ENCODE measurements at regions not wholly inside any gene's neighbourhood (a gene's known extent, or its start where the extent isn't known, plus 50 kb on each side); places are given as distances from the start of the nearest gene placed in this dataset.

GRCh38 chr5:58354827-58355226, 105.1 kb downstream of the PLK2 start:
- DNase-seq (ENCODE audit: extremely low spot score): no peak
- no peak for TF ChIP-seq ARNT (IDR thresholded peaks at IDR 0.05)
- no peak for TF ChIP-seq FOXA1 (IDR thresholded peaks at IDR 0.05)
- no peak for TF ChIP-seq CTBP1 (IDR thresholded peaks at IDR 0.05; ENCODE audit: borderline replicate concordance)
- no peak for TF ChIP-seq FOXK2 (IDR thresholded peaks at IDR 0.05)
- no peak for TF ChIP-seq FOXM1 (IDR thresholded peaks at IDR 0.05; ENCODE audit: borderline replicate concordance)
- no peak for TF ChIP-seq HDGF (IDR thresholded peaks at IDR 0.05; ENCODE audit: borderline replicate concordance)
- ChIA-PET POLR2A (no interaction called here), CTCF (no interaction called here)

GRCh38 chr5:58353992-58354391, 105.9 kb downstream of the PLK2 start:
- no peak for DNase-seq (ENCODE audit: extremely low spot score)
- TF ChIP-seq NFRKB (IDR thresholded peaks at IDR 0.05) (no peak), FOXA1 (IDR thresholded peaks at IDR 0.05) (no peak), BHLHE40 (IDR thresholded peaks at IDR 0.05; ENCODE audit: borderline replicate concordance) (no peak), ELF4 (IDR thresholded peaks at IDR 0.05) (no peak), TARDBP (IDR thresholded peaks at IDR 0.05) (no peak), LEF1 (IDR thresholded peaks at IDR 0.05; ENCODE audit: borderline replicate concordance) (no peak), SUZ12 (IDR thresholded peaks at IDR 0.05) (no peak), PKNOX1 (IDR thresholded peaks at IDR 0.05) (no peak), ARNT (IDR thresholded peaks at IDR 0.05) (no peak), L3MBTL2 (conservative IDR thresholded peaks at IDR 0.05) (no peak), FOXM1 (IDR thresholded peaks at IDR 0.05; ENCODE audit: borderline replicate concordance) (no peak), HDGF (IDR thresholded peaks at IDR 0.05; ENCODE audit: borderline replicate concordance) (no peak), FOXK2 (IDR thresholded peaks at IDR 0.05) (no peak)
- CTCF ChIA-PET: no interaction called here
- POLR2A ChIA-PET: no interaction called here

- DNase-seq (ENCODE audit: extremely low spot score): no peak
- POLR2A ChIA-PET: no interaction called here
- TF ChIP-seq FOXK2 (IDR thresholded peaks at IDR 0.05) (no peak), ZNF384 (IDR thresholded peaks at IDR 0.05) (no peak), ARNT (IDR thresholded peaks at IDR 0.05) (no peak), BHLHE40 (IDR thresholded peaks at IDR 0.05; ENCODE audit: borderline replicate concordance) (no peak)
- CTCF ChIA-PET: no interaction called here
Measured at GRCh38 chr5:58351190-58351589, 108.7 kb downstream of the PLK2 start.

GRCh38 chr5:58348996-58349728, 110.7 kb downstream of the PLK2 start:
- TF ChIP-seq ZNF384 (IDR thresholded peaks at IDR 0.05) (no peak), FOXA1 (IDR thresholded peaks at IDR 0.05) (no peak), ELF4 (IDR thresholded peaks at IDR 0.05) (no peak), L3MBTL2 (conservative IDR thresholded peaks at IDR 0.05) (no peak)
- no peak for DNase-seq (ENCODE audit: extremely low spot score)
- ChIA-PET CTCF (no interaction called here), POLR2A (no interaction called here)

GRCh38 chr5:58346041-58346440, 113.8 kb downstream of the PLK2 start:
- POLR2A ChIA-PET: no interaction called here
- TF ChIP-seq NFRKB (IDR thresholded peaks at IDR 0.05) (no peak), TARDBP (IDR thresholded peaks at IDR 0.05) (no peak), FOXK2 (IDR thresholded peaks at IDR 0.05) (no peak), BHLHE40 (IDR thresholded peaks at IDR 0.05; ENCODE audit: borderline replicate concordance) (no peak), SUZ12 (IDR thresholded peaks at IDR 0.05) (no peak), CTBP1 (IDR thresholded peaks at IDR 0.05; ENCODE audit: borderline replicate concordance) (no peak), ARNT (IDR thresholded peaks at IDR 0.05) (no peak), L3MBTL2 (conservative IDR thresholded peaks at IDR 0.05) (no peak)
- CTCF ChIA-PET: no interaction called here
- no peak for DNase-seq (ENCODE audit: extremely low spot score)

GRCh38 chr5:58341476-58341875, 118.4 kb downstream of the PLK2 start:
- ChIA-PET CTCF (no interaction called here), POLR2A (no interaction called here)
- DNase-seq (ENCODE audit: extremely low spot score): no peak
- TF ChIP-seq LEF1 (IDR thresholded peaks at IDR 0.05; ENCODE audit: borderline replicate concordance): no peak
- no peak for TF ChIP-seq SUZ12 (IDR thresholded peaks at IDR 0.05)
- TF ChIP-seq PKNOX1 (IDR thresholded peaks at IDR 0.05): no peak
- TF ChIP-seq TARDBP (IDR thresholded peaks at IDR 0.05): no peak
- TF ChIP-seq HDGF (IDR thresholded peaks at IDR 0.05; ENCODE audit: borderline replicate concordance): no peak
- TF ChIP-seq FOXM1 (IDR thresholded peaks at IDR 0.05; ENCODE audit: borderline replicate concordance): no peak
- no peak for TF ChIP-seq BHLHE40 (IDR thresholded peaks at IDR 0.05; ENCODE audit: borderline replicate concordance)
- no peak for TF ChIP-seq FOXA1 (IDR thresholded peaks at IDR 0.05)
- TF ChIP-seq ZNF384 (IDR thresholded peaks at IDR 0.05): no peak
- TF ChIP-seq SP1 (IDR thresholded peaks at IDR 0.05): no peak
- no peak for TF ChIP-seq ELF4 (IDR thresholded peaks at IDR 0.05)
- TF ChIP-seq CTBP1 (IDR thresholded peaks at IDR 0.05; ENCODE audit: borderline replicate concordance): no peak
- TF ChIP-seq ARNT (IDR thresholded peaks at IDR 0.05): no peak
- no peak for TF ChIP-seq FOXK2 (IDR thresholded peaks at IDR 0.05)

GRCh38 chr5:58335518-58335917, 124.4 kb downstream of the PLK2 start:
- CTCF ChIA-PET: interaction anchor here (0.6 kb wide), 1 partner anchor 128 kb away, joined by 3 read pairs; no protein-coding TSS in a partner anchor
- no peak for TF ChIP-seq FOXK2 (IDR thresholded peaks at IDR 0.05)
- no peak for TF ChIP-seq BHLHE40 (IDR thresholded peaks at IDR 0.05; ENCODE audit: borderline replicate concordance)
- TF ChIP-seq ZNF384 (IDR thresholded peaks at IDR 0.05): no peak
- no peak for TF ChIP-seq HDGF (IDR thresholded peaks at IDR 0.05; ENCODE audit: borderline replicate concordance)
- no peak for TF ChIP-seq LEF1 (IDR thresholded peaks at IDR 0.05; ENCODE audit: borderline replicate concordance)
- no peak for TF ChIP-seq SP1 (IDR thresholded peaks at IDR 0.05)
- no peak for TF ChIP-seq FOXA1 (IDR thresholded peaks at IDR 0.05)
- TF ChIP-seq NFRKB (IDR thresholded peaks at IDR 0.05): no peak
- no peak for TF ChIP-seq FOXM1 (IDR thresholded peaks at IDR 0.05; ENCODE audit: borderline replicate concordance)
- no peak for TF ChIP-seq TARDBP (IDR thresholded peaks at IDR 0.05)
- no peak for TF ChIP-seq CTBP1 (IDR thresholded peaks at IDR 0.05; ENCODE audit: borderline replicate concordance)
- TF ChIP-seq SUZ12 (IDR thresholded peaks at IDR 0.05): no peak
- no peak for TF ChIP-seq L3MBTL2 (conservative IDR thresholded peaks at IDR 0.05)
- TF ChIP-seq ELF4 (IDR thresholded peaks at IDR 0.05): no peak
- TF ChIP-seq PKNOX1 (IDR thresholded peaks at IDR 0.05): no peak
- TF ChIP-seq ARNT (IDR thresholded peaks at IDR 0.05): no peak
- DNase-seq (ENCODE audit: extremely low spot score): no peak
- POLR2A ChIA-PET: no interaction called here
